ENCODE measurements at regions not wholly inside any gene's neighbourhood (a gene's known extent, or its start where the extent isn't known, plus 50 kb on each side); places are given as distances from the start of the nearest gene placed in this dataset.

DNA sequence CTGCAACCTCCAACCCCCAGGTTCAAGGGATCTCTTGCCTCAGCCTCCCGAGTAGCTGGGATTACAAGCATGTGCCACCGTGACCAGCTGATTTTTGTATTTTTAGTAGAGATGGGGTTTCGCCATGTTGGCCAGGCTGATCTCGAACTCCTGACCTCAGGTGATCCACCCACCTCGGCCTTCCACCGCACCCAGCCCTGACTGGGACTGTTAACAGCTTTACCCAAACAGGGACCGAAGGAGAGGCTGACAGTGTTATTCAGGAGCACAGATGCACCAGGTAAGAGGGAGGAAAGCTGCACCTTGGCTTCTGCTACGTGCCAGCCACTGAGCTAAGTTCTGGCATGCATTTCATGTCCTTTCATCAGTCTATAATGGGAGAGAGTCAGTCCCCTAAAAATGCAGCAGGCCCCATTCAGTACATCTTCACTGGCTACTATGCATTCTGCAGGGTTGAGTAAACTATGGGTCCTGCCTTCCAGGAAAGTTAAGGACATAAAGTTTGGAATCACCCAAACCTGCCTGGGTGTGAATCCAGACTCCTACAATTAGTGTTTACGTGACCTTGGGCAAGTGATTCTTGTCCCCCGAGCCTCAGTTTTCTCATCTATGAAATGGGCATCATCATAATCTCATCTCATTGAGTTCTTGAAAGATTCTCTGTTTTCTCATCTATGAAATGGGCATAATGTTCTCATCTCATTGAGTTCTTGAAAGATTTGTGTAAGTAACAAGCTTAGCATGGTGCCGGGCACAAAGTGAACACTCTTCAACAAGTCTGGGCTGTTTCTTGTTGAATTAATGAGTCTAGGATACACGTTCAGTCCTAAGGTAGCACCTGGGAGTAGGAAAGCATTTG, 82.2 kb downstream of the CPN2 start:
- TF ChIP-seq POLR2A (IDR thresholded peaks at IDR 0.05; ENCODE audit: low read depth, low read length) (no peak), POLR2AphosphoS5 (IDR thresholded peaks at IDR 0.05; ENCODE audit: low read depth, low read length) (no peak), TAF1 (IDR thresholded peaks at IDR 0.05; ENCODE audit: borderline replicate concordance, low read depth, low read length) (no peak)
